Neuronal stem cell (in vitro differentiated cells): ENCODE measurements at regions not wholly inside any gene's neighbourhood (a gene's known extent, or its start where the extent isn't known, plus 50 kb on each side); places are given as distances from the start of the nearest gene placed in this dataset.

Source experiments
- DNase-seq: peaks from one replicate; pipeline ENCODE4 v3.0.0-alpha.2; 2013; ENCODE audit warnings: low spot score
- H2AFZ ChIP-seq: one replicate; pipeline ENCODE4 v1.6.1; 2013; ENCODE audit warnings: mild to moderate bottlenecking, low read length, inconsistent platforms
- H2AK5ac ChIP-seq: 2 replicates; pipeline ENCODE4 v1.6.1; 2013; ENCODE audit warnings: low read depth, mild to moderate bottlenecking, inconsistent platforms, low read length, moderate library complexity, mixed read lengths
- H2BK120ac ChIP-seq: 2 replicates; pipeline ENCODE4 v1.6.1; 2013; ENCODE audit warnings: low read depth, mild to moderate bottlenecking, inconsistent platforms, low read length, moderate library complexity, mixed read lengths
- H2BK12ac ChIP-seq: one replicate; pipeline ENCODE4 v1.6.1; 2013; ENCODE audit warnings: low read length, inconsistent platforms
- H2BK15ac ChIP-seq: 2 replicates; pipeline ENCODE4 v1.6.1; 2013; ENCODE audit warnings: mild to moderate bottlenecking, low read length, inconsistent platforms, mixed read lengths
- H2BK5ac ChIP-seq: one replicate; pipeline ENCODE4 v1.6.1; 2013; ENCODE audit warnings: inconsistent platforms, mild to moderate bottlenecking, low read length, moderate library complexity
- H3K14ac ChIP-seq: one replicate; pipeline ENCODE4 v1.6.1; 2013; ENCODE audit warnings: low read length, inconsistent platforms
- H3K18ac ChIP-seq: 2 replicates; pipeline ENCODE4 v1.6.1; 2013; ENCODE audit warnings: low read length, inconsistent platforms
- H3K23ac ChIP-seq: 2 replicates; pipeline ENCODE4 v1.6.1; 2013; ENCODE audit warnings: low read depth, mild to moderate bottlenecking, mixed read lengths, low read length, inconsistent platforms; ENCODE audit not compliant: poor library complexity
- H3K27ac ChIP-seq: replicated peaks from 3 replicates; pipeline ENCODE4 v1.5.1; 2013; ENCODE audit warnings: low read length, inconsistent platforms
- H3K27me3 ChIP-seq, 3 experiments: 2 replicates each; pipeline ENCODE4 v1.6.1; 2013; ENCODE audit warnings: low read length in 3 of 3, mild to moderate bottlenecking in 2 of 3, inconsistent platforms in 1 of 3, low read depth in 1 of 3, mixed read lengths in 1 of 3, moderate library complexity in 1 of 3; ENCODE audit not compliant: control insufficient read depth in 3 of 3, insufficient read depth in 3 of 3
- H3K36me3 ChIP-seq, 2 donors: replicated peaks in 1 of 2; 2 replicates each; pipeline ENCODE4 v1.6.1; 2013; ENCODE audit warnings: low read length in 2 of 2; ENCODE audit not compliant: control insufficient read depth in 2 of 2, insufficient read depth in 2 of 2
- H3K4ac ChIP-seq: 2 replicates; pipeline ENCODE4 v1.6.1; 2013; ENCODE audit warnings: inconsistent platforms, mild to moderate bottlenecking, low read length, moderate library complexity
- H3K4me1 ChIP-seq, 2 donors: 1 replicate in 1 of 2; 2 replicates in 1 of 2; pipeline ENCODE4 v1.6.1; 2013; ENCODE audit warnings: low read length in 2 of 2, low read depth in 1 of 2; ENCODE audit not compliant: control insufficient read depth in 2 of 2, insufficient read depth in 1 of 2
- H3K4me2 ChIP-seq: one replicate; pipeline ENCODE4 v1.6.1; 2013; ENCODE audit warnings: mild to moderate bottlenecking, low read length, inconsistent platforms; ENCODE audit not compliant: insufficient read depth, poor library complexity, severe bottlenecking
- H3K4me3 ChIP-seq, 2 donors: 2 replicates each; pipeline ENCODE4 v1.5.1; 2013; ENCODE audit warnings: low read length in 2 of 2, mild to moderate bottlenecking in 2 of 2, inconsistent platforms in 1 of 2, moderate library complexity in 1 of 2
- H3K79me1 ChIP-seq: one replicate; pipeline ENCODE4 v1.6.1; 2013; ENCODE audit warnings: low read depth, mild to moderate bottlenecking, inconsistent platforms, low read length, moderate library complexity
- H3K9ac ChIP-seq: one replicate; pipeline ENCODE4 v1.6.1; 2013; ENCODE audit warnings: mild to moderate bottlenecking, low read depth, low read length, inconsistent platforms; ENCODE audit not compliant: poor library complexity
- H3K9me3 ChIP-seq, 2 donors: replicated peaks in 1 of 2; 2 replicates each; pipeline versions ENCODE3 to v1.6.1; 2013; ENCODE audit warnings: low read length in 2 of 2, mild to moderate bottlenecking in 2 of 2, inconsistent platforms in 1 of 2, low read depth in 1 of 2, mixed read lengths in 1 of 2, moderate library complexity in 1 of 2; ENCODE audit not compliant: control insufficient read depth in 2 of 2, insufficient read depth in 1 of 2
- H4K8ac ChIP-seq: one replicate; pipeline ENCODE4 v1.6.1; 2013; ENCODE audit warnings: low read depth, mild to moderate bottlenecking, inconsistent platforms, low read length, moderate library complexity
- H4K91ac ChIP-seq: one replicate; pipeline ENCODE4 v1.6.1; 2013; ENCODE audit warnings: low read length, low read depth, mild to moderate bottlenecking, inconsistent platforms; ENCODE audit not compliant: poor library complexity
- WGBS, 2 donors: extraction: QIAGEN DNeasy Blood & Tissue Kit; methylation state at CpG; one replicate each; pipeline ENCODE4 v1.1.7; 2013; ENCODE audit warnings: missing lambda C conversion rate in 2 of 2, mixed read lengths in 1 of 2; ENCODE audit not compliant: insufficient read length in 2 of 2, insufficient replicate concordance in 1 of 2; ENCODE audit errors: extremely low coverage in 2 of 2; 5-methylcytosine and 5-hydroxymethylcytosine counted together

- Histone ChIP-seq H3K9ac (no peak overlapping the region), H3K4me3 (no peak overlapping the region), H2AK5ac (no peak overlapping the region), H4K91ac (no peak overlapping the region), H4K8ac (no peak overlapping the region), H3K4me2 (no peak overlapping the region), H3K27me3 (no peaks in the 10 kb centered on the region), H3K4me1 (peaks cover 0 to 5% of the 10 kb centered on the region in 2 donors), H3K23ac (no peak overlapping the region), H2BK12ac (no peak overlapping the region), H3K4ac (no peak overlapping the region), H3K9me3 (no peaks in the 10 kb centered on the region), H3K79me1 (no peaks in the 10 kb centered on the region), H3K36me3 (no peaks in the 10 kb centered on the region), H2BK120ac (no peak overlapping the region), H2BK5ac (no peak overlapping the region), H3K27ac (no peak overlapping the region), H2AFZ (no peak overlapping the region), H2BK15ac (no peak overlapping the region), H3K14ac (no peak overlapping the region), H3K18ac (no peak overlapping the region)
- no peak for DNase-seq
- no CpG with 5 or more reads among the region's 4 CpGs for WGBS, 2 donors
These were observed 145.7 kb upstream of the PLAAT1 start for GRCh38 chr3:193095366-193095765.

- DNase-seq: no peak
- WGBS, 2 donors: no CpG with 5 or more reads among the region's 2 CpGs
- H3K4me1 ChIP-seq: peaks cover 0 to 5% of the 10 kb centered on the region in 2 donors
These were observed 144.9 kb upstream of the PLAAT1 start for GRCh38 chr3:193096076-193096475.

GRCh38 chr3:193114431-193115340, 126.3 kb upstream of the PLAAT1 start:
- Histone ChIP-seq H2BK5ac (no peak overlapping the region), H4K91ac (no peak overlapping the region), H3K79me1 (no peaks in the 10 kb centered on the region), H2AFZ (no peak overlapping the region), H3K4me1 (no peaks in the 10 kb centered on the region), H3K23ac (no peak overlapping the region), H3K14ac (no peak overlapping the region), H3K4ac (no peak overlapping the region), H3K36me3 (no peaks in the 10 kb centered on the region), H3K27me3 (no peaks in the 10 kb centered on the region), H4K8ac (no peak overlapping the region), H3K4me2 (no peak overlapping the region), H3K4me3 (no peak overlapping the region), H3K18ac (no peak overlapping the region), H2BK120ac (no peak overlapping the region), H3K27ac (no peak overlapping the region), H3K9me3 (peaks cover 0 to 2% of the 10 kb centered on the region in 2 donors), H2BK15ac (no peak overlapping the region), H3K9ac (no peak overlapping the region), H2AK5ac (no peak overlapping the region), H2BK12ac (no peak overlapping the region)
- WGBS, 2 donors: no CpG with 5 or more reads among the region's 10 CpGs
- DNase-seq: no peak

More at GRCh38 chr3:193096076-193096475, 144.9 kb upstream of the PLAAT1 start:
- no peak overlapping the region for H3K23ac ChIP-seq
- H2BK5ac ChIP-seq: no peak overlapping the region
- no peak overlapping the region for H3K9ac ChIP-seq
- H3K36me3 ChIP-seq: no peaks in the 10 kb centered on the region
- H2AFZ ChIP-seq: no peak overlapping the region
- no peaks in the 10 kb centered on the region for H3K79me1 ChIP-seq
- H3K27ac ChIP-seq: no peak overlapping the region
- H2BK15ac ChIP-seq: no peak overlapping the region
- H3K4me3 ChIP-seq: no peak overlapping the region
- H2BK120ac ChIP-seq: no peak overlapping the region
- H3K27me3 ChIP-seq: no peaks in the 10 kb centered on the region
- no peak overlapping the region for H3K18ac ChIP-seq
- H3K9me3 ChIP-seq: no peaks in the 10 kb centered on the region
- H3K14ac ChIP-seq: no peak overlapping the region
- no peak overlapping the region for H2AK5ac ChIP-seq
- no peak overlapping the region for H2BK12ac ChIP-seq
- no peak overlapping the region for H3K4me2 ChIP-seq
- no peak overlapping the region for H3K4ac ChIP-seq
- no peak overlapping the region for H4K8ac ChIP-seq
- H4K91ac ChIP-seq: no peak overlapping the region

- Histone ChIP-seq H3K36me3 (no peaks in the 10 kb centered on the region), H2BK12ac (no peak overlapping the region), H2AK5ac (no peak overlapping the region), H3K4me3 (no peak overlapping the region), H3K27me3 (no peaks in the 10 kb centered on the region), H2BK120ac (no peak overlapping the region), H2BK15ac (no peak overlapping the region), H3K4ac (no peak overlapping the region), H2BK5ac (no peak overlapping the region), H3K27ac (no peak overlapping the region), H3K4me2 (no peak overlapping the region), H3K23ac (no peak overlapping the region), H3K79me1 (no peaks in the 10 kb centered on the region), H4K91ac (no peak overlapping the region), H3K14ac (no peak overlapping the region), H3K4me1 (no peaks in the 10 kb centered on the region), H3K9ac (no peak overlapping the region), H4K8ac (no peak overlapping the region), H3K9me3 (peaks cover 0 to 2% of the 10 kb centered on the region in 2 donors), H2AFZ (no peak overlapping the region), H3K18ac (no peak overlapping the region)
- no peak for DNase-seq
- no CpG with 5 or more reads among the region's 2 CpGs for WGBS, 2 donors
These were observed 124.2 kb upstream of the PLAAT1 start for GRCh38 chr3:193116871-193117270.
